ENCODE measurements at regions not wholly inside any gene's neighbourhood (a gene's known extent, or its start where the extent isn't known, plus 50 kb on each side); places are given as distances from the start of the nearest gene placed in this dataset.
"Not testable (repeated sequence)": the region's sequence is repeated elsewhere in the genome, so short reads cannot be mapped to it uniquely, and the experiment has no call there.

DNA sequence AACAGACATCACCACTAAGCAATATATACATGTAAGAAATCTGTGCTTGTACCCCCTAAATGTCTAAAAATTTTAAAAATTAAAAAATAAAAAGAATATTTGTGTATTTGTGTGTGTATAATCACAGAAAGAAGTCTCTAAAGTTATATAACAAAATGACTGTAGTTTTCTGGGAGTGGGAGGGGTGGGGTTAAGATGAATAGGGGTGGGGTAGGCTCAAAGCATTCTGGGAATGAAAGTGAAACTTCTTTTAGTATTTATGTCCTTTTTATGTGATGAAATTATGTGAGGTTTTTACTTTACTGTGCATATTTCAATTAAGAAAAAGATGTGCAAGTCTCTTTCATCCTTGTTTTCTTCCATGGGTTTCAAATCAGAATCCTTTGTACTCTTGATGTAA lies 65.3 kb downstream of the FASLG start:
- no peak overlapping the region for H3K27ac ChIP-seq
- peaks cover 5% of the 10 kb centered on the region for H3K9me3 ChIP-seq (ENCODE audit: severe bottlenecking)
- no peaks in the 10 kb centered on the region for H3K36me3 ChIP-seq
- H3K4me3 ChIP-seq (ENCODE audit: low read depth, low read length) = no peak overlapping the region
- H3K27me3 ChIP-seq (ENCODE audit: insufficient read depth, low read depth, severe bottlenecking) = peaks cover 38% of the 10 kb centered on the region
- TF ChIP-seq, protein P1, sequence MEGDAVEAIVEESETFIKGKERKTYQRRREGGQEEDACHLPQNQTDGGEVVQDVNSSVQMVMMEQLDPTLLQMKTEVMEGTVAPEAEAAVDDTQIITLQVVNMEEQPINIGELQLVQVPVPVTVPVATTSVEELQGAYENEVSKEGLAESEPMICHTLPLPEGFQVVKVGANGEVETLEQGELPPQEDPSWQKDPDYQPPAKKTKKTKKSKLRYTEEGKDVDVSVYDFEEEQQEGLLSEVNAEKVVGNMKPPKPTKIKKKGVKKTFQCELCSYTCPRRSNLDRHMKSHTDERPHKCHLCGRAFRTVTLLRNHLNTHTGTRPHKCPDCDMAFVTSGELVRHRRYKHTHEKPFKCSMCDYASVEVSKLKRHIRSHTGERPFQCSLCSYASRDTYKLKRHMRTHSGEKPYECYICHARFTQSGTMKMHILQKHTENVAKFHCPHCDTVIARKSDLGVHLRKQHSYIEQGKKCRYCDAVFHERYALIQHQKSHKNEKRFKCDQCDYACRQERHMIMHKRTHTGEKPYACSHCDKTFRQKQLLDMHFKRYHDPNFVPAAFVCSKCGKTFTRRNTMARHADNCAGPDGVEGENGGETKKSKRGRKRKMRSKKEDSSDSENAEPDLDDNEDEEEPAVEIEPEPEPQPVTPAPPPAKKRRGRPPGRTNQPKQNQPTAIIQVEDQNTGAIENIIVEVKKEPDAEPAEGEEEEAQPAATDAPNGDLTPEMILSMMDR (IDR thresholded peaks at IDR 0.05; ENCODE audit: low read depth, low read length) = no peak
- no peak for DNase-seq

DNA sequence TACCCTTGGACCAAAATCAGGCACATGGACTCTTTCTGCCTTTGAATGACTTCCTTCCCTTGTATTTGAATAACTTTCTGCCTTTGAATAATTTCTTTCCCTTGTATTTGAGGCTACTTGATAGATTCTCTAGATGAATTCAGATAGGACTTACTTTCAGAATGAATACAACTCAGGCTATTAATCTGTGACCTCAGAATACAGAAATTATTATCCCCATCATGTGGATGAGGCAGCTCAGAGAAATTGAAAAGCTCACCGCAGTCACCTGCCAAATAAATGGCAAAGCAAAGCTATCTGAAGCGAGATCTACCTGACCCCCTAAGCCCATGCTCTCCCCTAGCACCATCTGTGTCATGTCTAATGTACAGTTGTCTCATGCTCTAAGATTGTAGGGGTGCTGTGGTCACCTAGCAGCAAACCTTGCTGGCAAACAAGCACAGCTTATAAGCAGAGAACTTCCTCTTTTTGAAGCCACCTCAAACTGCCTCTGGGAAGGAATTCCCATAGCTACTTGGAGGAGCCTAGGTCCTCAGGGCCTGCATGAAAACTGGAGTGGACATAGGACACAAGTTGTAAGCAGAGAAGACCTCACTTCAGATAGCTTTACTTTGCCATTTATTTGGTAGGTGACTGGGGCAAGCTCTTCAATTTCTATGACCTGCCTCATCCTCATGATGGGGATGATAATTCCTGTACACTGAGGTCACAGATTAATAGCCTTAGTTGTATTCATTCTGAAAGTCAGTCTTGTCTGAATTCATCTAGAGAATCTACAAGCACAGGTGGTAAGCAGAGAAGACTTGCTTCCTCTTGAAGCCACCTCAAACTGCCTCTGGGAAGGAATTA lies 66.1 kb downstream of the FASLG start:
- Histone ChIP-seq H3K27me3 (ENCODE audit: insufficient read depth, low read depth, severe bottlenecking) (peaks cover 35% of the 10 kb centered on the region), H3K4me3 (ENCODE audit: low read depth, low read length) (no peak overlapping the region), H3K27ac (no peak overlapping the region), H3K9me3 (ENCODE audit: severe bottlenecking) (peaks cover 5% of the 10 kb centered on the region), H3K36me3 (no peaks in the 10 kb centered on the region)
- TF ChIP-seq, protein P1 (IDR thresholded peaks at IDR 0.05; ENCODE audit: low read depth, low read length) = no peak
- DNase-seq = no peak

DNA sequence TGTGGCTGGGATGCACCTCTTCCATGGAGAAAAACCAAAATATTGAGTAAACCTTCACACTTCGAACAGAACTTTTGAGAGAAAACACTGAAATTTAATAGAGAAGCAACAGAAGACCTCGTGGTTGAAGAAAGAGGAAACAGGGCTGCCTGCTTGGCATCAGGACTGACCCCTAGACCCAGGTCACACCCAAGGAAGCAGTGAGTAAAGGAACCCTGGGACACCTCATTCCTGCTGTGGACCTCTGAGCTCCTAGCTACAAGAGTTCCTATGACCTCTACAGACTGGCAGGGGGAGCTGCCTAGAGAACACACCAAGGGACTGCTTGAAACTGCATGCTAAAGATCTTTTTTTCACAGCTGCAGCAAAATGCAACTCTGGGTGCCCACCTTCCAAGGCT lies 67.8 kb downstream of the FASLG start:
- Histone ChIP-seq H3K27ac (no peak overlapping the region), H3K9me3 (ENCODE audit: severe bottlenecking) (peaks cover 5% of the 10 kb centered on the region), H3K36me3 (no peaks in the 10 kb centered on the region), H3K27me3 (ENCODE audit: insufficient read depth, low read depth, severe bottlenecking) (peaks cover 29% of the 10 kb centered on the region), H3K4me3 (ENCODE audit: low read depth, low read length) (no peak overlapping the region)
- DNase-seq = no peak
- TF ChIP-seq, protein P1 (IDR thresholded peaks at IDR 0.05; ENCODE audit: low read depth, low read length) = no peak

DNA sequence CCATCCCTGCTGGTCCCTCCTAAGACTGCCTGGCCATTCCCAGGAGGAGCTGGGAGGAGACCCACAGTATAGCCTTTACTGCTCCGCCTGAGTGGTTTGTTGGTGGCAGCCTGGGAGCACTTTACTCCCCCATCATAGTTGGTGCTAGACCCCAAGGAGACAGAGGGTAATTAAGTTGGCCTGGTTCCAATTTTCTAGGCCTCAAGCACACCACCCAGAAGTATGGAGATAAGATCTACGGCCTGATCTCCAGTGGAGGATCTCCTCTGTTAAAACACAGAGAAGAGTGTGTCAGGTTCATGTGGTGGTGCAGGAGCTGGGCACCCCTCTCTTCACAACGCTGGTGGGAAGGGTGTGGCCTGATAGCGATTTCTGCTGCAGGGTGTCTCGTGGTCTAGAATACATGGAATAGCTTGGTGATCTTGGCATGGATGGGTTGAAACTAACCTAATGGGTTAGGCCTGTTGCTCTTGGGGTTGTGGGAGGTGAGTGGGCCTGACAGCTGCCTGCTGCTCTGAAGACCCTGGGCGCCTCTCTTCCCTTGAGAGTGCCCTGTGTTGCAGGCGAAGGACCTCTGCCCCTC lies 68.5 kb downstream of the FASLG start:
- TF ChIP-seq, protein P1 (IDR thresholded peaks at IDR 0.05; ENCODE audit: low read depth, low read length) = no peak
- H3K27ac ChIP-seq = no peak overlapping the region
- H3K36me3 ChIP-seq = no peaks in the 10 kb centered on the region
- peaks cover 23% of the 10 kb centered on the region for H3K27me3 ChIP-seq (ENCODE audit: insufficient read depth, low read depth, severe bottlenecking)
- no peak for DNase-seq
- no peak overlapping the region for H3K4me3 ChIP-seq (ENCODE audit: low read depth, low read length)
- H3K9me3 ChIP-seq (ENCODE audit: severe bottlenecking) = peaks cover 5% of the 10 kb centered on the region

DNA sequence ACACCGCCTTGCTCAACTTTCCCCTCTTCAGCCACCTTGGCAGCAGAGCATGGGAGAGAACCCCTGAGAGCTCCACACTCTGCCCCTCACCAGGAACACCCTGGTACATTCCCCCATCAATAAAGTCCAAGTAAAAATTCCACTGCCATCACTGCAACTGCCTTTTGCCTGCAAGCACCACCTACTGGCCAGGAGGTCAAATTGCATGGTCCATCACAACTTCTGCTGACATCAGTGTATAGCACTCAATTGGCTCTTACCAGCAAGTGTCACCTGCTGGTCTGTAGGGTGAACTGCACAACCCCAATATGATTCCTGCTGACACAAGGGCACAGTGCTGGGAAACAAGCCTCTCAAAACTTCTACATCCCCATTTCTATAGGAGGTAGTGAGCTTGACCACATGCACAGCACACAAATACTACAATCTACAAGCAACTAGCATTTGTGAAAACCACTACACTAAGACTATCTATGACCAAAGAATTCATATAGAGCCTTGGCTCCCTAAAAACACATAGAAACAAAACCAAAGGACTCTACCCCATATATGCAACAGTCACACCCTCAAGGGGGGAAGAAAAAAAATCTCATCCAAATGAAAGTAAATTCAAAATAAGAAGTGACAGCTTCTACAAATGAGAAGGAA lies 69.2 kb downstream of the FASLG start:
- Histone ChIP-seq H3K36me3 (no peaks in the 10 kb centered on the region), H3K4me3 (ENCODE audit: low read depth, low read length) (no peak overlapping the region), H3K27me3 (ENCODE audit: insufficient read depth, low read depth, severe bottlenecking) (peaks cover 21% of the 10 kb centered on the region)

DNA sequence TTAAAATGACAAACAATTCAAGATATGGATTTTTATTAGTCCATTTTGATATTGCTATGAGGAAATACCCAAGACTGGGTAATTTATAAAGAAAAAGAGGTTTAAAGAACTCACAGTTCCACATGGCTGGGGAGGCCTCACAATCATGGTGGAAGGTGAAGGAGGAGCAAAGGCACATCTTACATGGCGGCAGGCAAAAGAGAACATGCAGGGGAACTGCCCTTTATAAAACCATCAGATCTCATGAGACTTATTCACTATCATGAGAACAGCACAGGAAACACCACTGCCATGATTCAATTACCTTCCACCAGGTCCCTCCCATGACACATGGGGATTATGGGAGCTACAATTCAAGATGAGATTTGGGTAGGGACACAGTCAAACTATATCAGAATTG lies 69.8 kb downstream of the FASLG start:
- not testable (repeated sequence) for H3K4me3 ChIP-seq (ENCODE audit: low read depth, low read length); H3K27ac ChIP-seq; DNase-seq; H3K36me3 ChIP-seq; H3K9me3 ChIP-seq (ENCODE audit: severe bottlenecking)
- peaks cover 19% of the 10 kb centered on the region for H3K27me3 ChIP-seq (ENCODE audit: insufficient read depth, low read depth, severe bottlenecking)

More for the DNA sequence above, 69.2 kb downstream of the FASLG start:
- TF ChIP-seq, protein P1 (IDR thresholded peaks at IDR 0.05; ENCODE audit: low read depth, low read length) = peak; percentile 96
- Histone ChIP-seq H3K27ac (no peak overlapping the region), H3K9me3 (ENCODE audit: severe bottlenecking) (peaks cover 5% of the 10 kb centered on the region)
- peak; percentile 66 for DNase-seq

Data from WERI-Rb-1 (cell line).